ENCODE measurements at regions not wholly inside any gene's neighbourhood (a gene's known extent, or its start where the extent isn't known, plus 50 kb on each side); places are given as distances from the start of the nearest gene placed in this dataset.

- TF ChIP-seq EZH2 (IDR thresholded peaks at IDR 0.05; ENCODE audit: insufficient read depth, poor library complexity, severe bottlenecking) (no peak), EZH2phosphoT487 (IDR thresholded peaks at IDR 0.05; ENCODE audit: insufficient read depth, low read depth) (no peak)
These were observed 733.9 kb upstream of the INTU start for GRCh38 chr4:126898815-126899214.

Data from GM23248 (cell line).